IPS-18a (cell line): ENCODE measurements at regions not wholly inside any gene's neighbourhood (a gene's known extent, or its start where the extent isn't known, plus 50 kb on each side); places are given as distances from the start of the nearest gene placed in this dataset.

Source experiments
- H3K27ac ChIP-seq: one replicate; pipeline ENCODE4 v1.5.1; 2013; ENCODE audit warnings: low read length
- H3K27me3 ChIP-seq: one replicate; pipeline ENCODE4 v1.6.1; 2013; ENCODE audit warnings: mild to moderate bottlenecking, low read length; ENCODE audit not compliant: control insufficient read depth, insufficient read depth
- H3K36me3 ChIP-seq: one replicate; pipeline ENCODE4 v1.6.1; 2013; ENCODE audit warnings: low read depth, low read length; ENCODE audit not compliant: control insufficient read depth
- H3K4me1 ChIP-seq: one replicate; pipeline ENCODE4 v1.6.1; 2013; ENCODE audit warnings: low read depth, low read length; ENCODE audit not compliant: control insufficient read depth
- H3K4me3 ChIP-seq: one replicate; pipeline ENCODE4 v1.5.1; 2013; ENCODE audit warnings: low read length
- H3K9ac ChIP-seq: one replicate; pipeline ENCODE4 v1.6.1; 2013; ENCODE audit warnings: mild to moderate bottlenecking, low read length, moderate library complexity
- H3K9me3 ChIP-seq: one replicate; pipeline ENCODE4 v1.6.1; 2013; ENCODE audit warnings: low read depth, low read length; ENCODE audit not compliant: control insufficient read depth

DNA sequence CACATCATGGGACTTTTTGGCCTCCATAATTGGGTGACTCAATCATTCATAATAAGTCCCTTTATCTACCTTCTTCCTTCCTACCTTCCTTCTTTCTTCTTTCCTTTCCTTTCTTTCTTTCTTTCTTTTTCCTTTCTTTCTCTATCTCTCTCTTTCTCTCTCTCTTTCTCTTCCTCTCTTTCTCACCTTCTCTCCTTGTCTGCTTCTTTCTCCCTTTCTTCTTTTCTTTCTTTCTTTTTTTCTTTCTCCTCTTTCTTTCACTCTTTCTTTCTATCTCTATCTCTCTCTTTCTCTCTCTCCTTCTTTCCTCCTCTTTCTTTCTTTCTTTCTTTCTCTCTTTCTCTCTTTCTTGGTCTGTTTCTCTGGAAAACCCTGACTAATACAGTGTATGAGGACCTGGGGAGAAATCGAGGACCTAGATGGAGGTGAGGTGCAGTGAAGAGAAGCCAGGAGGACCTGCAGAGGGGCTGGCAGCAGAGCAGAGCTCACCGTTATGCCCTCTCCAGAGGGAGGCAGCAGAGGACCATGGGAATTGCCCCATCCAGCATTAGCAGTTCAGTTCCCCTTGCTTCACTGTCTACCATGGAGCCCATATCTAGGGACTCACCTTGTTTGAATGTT is 52.7 kb upstream of the BTRC start:
- Histone ChIP-seq H3K4me3 (no peak overlapping the region), H3K4me1 (peaks cover 3% of the 10 kb centered on the region), H3K9me3 (no peaks in the 10 kb centered on the region), H3K27ac (no peak overlapping the region), H3K9ac (no peak overlapping the region), H3K27me3 (peaks cover 29% of the 10 kb centered on the region), H3K36me3 (no peaks in the 10 kb centered on the region)

DNA sequence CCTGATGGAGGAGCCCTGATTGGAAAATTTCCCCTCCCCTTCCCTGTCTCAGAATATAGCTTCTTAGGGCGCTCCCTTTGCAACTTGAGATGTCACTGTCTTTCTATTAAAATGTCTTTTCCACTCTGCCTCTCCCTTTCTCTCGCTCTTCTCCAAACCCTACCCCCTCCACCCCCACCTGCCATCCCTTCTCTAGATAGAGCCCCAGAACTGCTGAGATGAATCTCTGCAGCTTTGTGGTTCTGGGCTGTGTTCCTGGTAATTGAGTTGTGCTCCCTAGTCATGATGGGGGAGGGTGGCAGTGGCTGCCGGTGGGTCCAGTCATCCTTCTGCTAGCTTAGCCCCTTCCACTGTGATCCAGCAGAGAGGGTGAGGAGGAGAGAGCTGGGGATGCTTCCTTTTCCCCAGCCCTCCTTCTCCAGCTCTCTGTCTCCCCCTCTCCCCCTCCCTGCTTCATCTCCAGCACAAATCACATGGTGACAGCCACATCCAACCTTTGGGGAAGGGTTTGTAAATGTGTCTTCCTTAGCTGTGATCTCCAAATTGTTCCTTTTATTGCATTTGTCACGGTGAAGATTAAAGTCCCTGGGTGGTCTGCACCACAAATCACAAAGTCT is 50.8 kb upstream of the BTRC start:
- Histone ChIP-seq H3K9ac (no peak overlapping the region), H3K9me3 (no peaks in the 10 kb centered on the region), H3K4me3 (no peak overlapping the region), H3K27me3 (peaks cover 20% of the 10 kb centered on the region), H3K27ac (no peak overlapping the region), H3K4me1 (no peaks in the 10 kb centered on the region), H3K36me3 (no peaks in the 10 kb centered on the region)
